Karpas-422 (cell line): ENCODE measurements at regions not wholly inside any gene's neighbourhood (a gene's known extent, or its start where the extent isn't known, plus 50 kb on each side); places are given as distances from the start of the nearest gene placed in this dataset.

Source experiments
- DNase-seq: peaks from one replicate; pipeline ENCODE4 v3.0.0-alpha.2; 2015
- H2AFZ ChIP-seq: fragments of 200-600 bp; sonication (generic); 2 replicates; pipeline ENCODE4 v1.6.1; 2014; ENCODE audit warnings: antibody characterized with exemption, low read length, mixed read lengths
- H3K27ac ChIP-seq: fragments of 200-600 bp; sonication (generic); 2 replicates; pipeline ENCODE4 v1.5.1; 2014; ENCODE audit warnings: mild to moderate bottlenecking, low read length, moderate library complexity
- H3K27me3 ChIP-seq: fragments of 200-600 bp; sonication (generic); 2 replicates; pipeline ENCODE4 v1.6.1; 2014; ENCODE audit warnings: low read length, mixed read lengths
- H3K36me3 ChIP-seq: fragments of 200-600 bp; sonication (generic); 2 replicates; pipeline ENCODE4 v1.6.1; 2014; ENCODE audit warnings: low read length, mixed read lengths; ENCODE audit not compliant: insufficient read depth
- H3K4me1 ChIP-seq: fragments of 200-600 bp; sonication (generic); 2 replicates; pipeline ENCODE4 v1.6.1; 2014; ENCODE audit warnings: mild to moderate bottlenecking, low read length, mixed read lengths
- H3K4me2 ChIP-seq: fragments of 200-600 bp; sonication (generic); 2 replicates; pipeline ENCODE4 v1.6.1; 2014; ENCODE audit warnings: low read length, low read depth, mild to moderate bottlenecking; ENCODE audit not compliant: poor library complexity, severe bottlenecking
- H3K4me3 ChIP-seq: fragments of 200-600 bp; sonication (generic); 2 replicates; pipeline ENCODE4 v1.5.1; 2014; ENCODE audit warnings: mild to moderate bottlenecking, antibody characterized with exemption, low read length, mixed read lengths
- H3K79me2 ChIP-seq: fragments of 200-600 bp; sonication (generic); 2 replicates; pipeline ENCODE4 v1.6.1; 2014; ENCODE audit warnings: mild to moderate bottlenecking, low read length, mixed read lengths
- H3K9ac ChIP-seq: fragments of 200-600 bp; sonication (generic); 2 replicates; pipeline ENCODE4 v1.6.0; 2014; ENCODE audit warnings: low read length
- H3K9me2 ChIP-seq: fragments of 200-600 bp; sonication (generic), shearing (Covaris generic); replicated peaks from 2 replicates; pipeline ENCODE4 v1.6.0; 2014; ENCODE audit warnings: mild to moderate bottlenecking, low read length, moderate library complexity; ENCODE audit not compliant: insufficient read depth
- H3K9me3 ChIP-seq: fragments of 300-700, 200-600 bp; sonication (generic); 2 replicates; pipeline ENCODE4 v1.6.1; 2014; ENCODE audit warnings: low read length, mixed read lengths
- H4K20me1 ChIP-seq: fragments of 200-600 bp; sonication (generic); 2 replicates; pipeline ENCODE4 v1.6.1; 2014; ENCODE audit warnings: mild to moderate bottlenecking, antibody characterized with exemption, low read length, low read depth; ENCODE audit not compliant: insufficient read depth

GRCh38 chr17:77266891-77267341 is 126.1 kb downstream of the SEC14L1 start:
- H3K9me3 ChIP-seq = no peaks in the 10 kb centered on the region
- H3K9ac ChIP-seq = no peak overlapping the region
- H3K9me2 ChIP-seq = no peaks in the 10 kb centered on the region
- no peak overlapping the region for H3K4me3 ChIP-seq
- DNase-seq = peak; percentile 83
- no peaks in the 10 kb centered on the region for H3K36me3 ChIP-seq
- no peak overlapping the region for H3K27ac ChIP-seq
- no peaks in the 10 kb centered on the region for H3K79me2 ChIP-seq
- no peak overlapping the region for H2AFZ ChIP-seq
- H3K4me1 ChIP-seq = no peaks in the 10 kb centered on the region
- H3K4me2 ChIP-seq = no peak overlapping the region
- H3K27me3 ChIP-seq = no peaks in the 10 kb centered on the region
- no peaks in the 10 kb centered on the region for H4K20me1 ChIP-seq

- Histone ChIP-seq H4K20me1 (no peaks in the 10 kb centered on the region), H3K9ac (no peak overlapping the region), H3K9me2 (no peaks in the 10 kb centered on the region), H3K9me3 (no peaks in the 10 kb centered on the region), H3K4me2 (no peak overlapping the region), H3K4me1 (no peaks in the 10 kb centered on the region), H3K4me3 (no peak overlapping the region), H3K27ac (no peak overlapping the region), H3K27me3 (no peaks in the 10 kb centered on the region), H3K79me2 (no peaks in the 10 kb centered on the region), H3K36me3 (no peaks in the 10 kb centered on the region), H2AFZ (no peak overlapping the region)
- DNase-seq = no peak
These were observed 129.2 kb downstream of the SEC14L1 start for GRCh38 chr17:77269696-77270681.

- Histone ChIP-seq H3K27me3 (no peaks in the 10 kb centered on the region), H2AFZ (no peak overlapping the region), H3K9me3 (no peaks in the 10 kb centered on the region), H3K4me2 (no peak overlapping the region), H4K20me1 (no peaks in the 10 kb centered on the region), H3K27ac (no peak overlapping the region), H3K4me3 (no peak overlapping the region), H3K79me2 (no peaks in the 10 kb centered on the region), H3K9ac (no peak overlapping the region), H3K9me2 (no peaks in the 10 kb centered on the region), H3K36me3 (no peaks in the 10 kb centered on the region), H3K4me1 (no peaks in the 10 kb centered on the region)
- no peak for DNase-seq
These were observed 130.6 kb downstream of the SEC14L1 start for GRCh38 chr17:77271411-77271810.

GRCh38 chr17:77273397-77274085 is 132.8 kb downstream of the SEC14L1 start:
- H2AFZ ChIP-seq = no peak overlapping the region
- no peaks in the 10 kb centered on the region for H3K36me3 ChIP-seq
- no peaks in the 10 kb centered on the region for H3K79me2 ChIP-seq
- no peak overlapping the region for H3K9ac ChIP-seq
- no peaks in the 10 kb centered on the region for H3K4me1 ChIP-seq
- no peak overlapping the region for H3K4me2 ChIP-seq
- DNase-seq = no peak
- no peaks in the 10 kb centered on the region for H3K9me2 ChIP-seq
- no peak overlapping the region for H3K27ac ChIP-seq
- H4K20me1 ChIP-seq = no peaks in the 10 kb centered on the region
- no peaks in the 10 kb centered on the region for H3K27me3 ChIP-seq
- no peak overlapping the region for H3K4me3 ChIP-seq
- no peaks in the 10 kb centered on the region for H3K9me3 ChIP-seq

GRCh38 chr17:77274096-77274845 is 133.5 kb downstream of the SEC14L1 start:
- Histone ChIP-seq H3K4me3 (no peak overlapping the region), H2AFZ (no peak overlapping the region), H3K9ac (no peak overlapping the region)

GRCh38 chr17:77279448-77280303 is 138.9 kb downstream of the SEC14L1 start:
- DNase-seq = no peak
- Histone ChIP-seq H3K27ac (no peak overlapping the region), H2AFZ (no peak overlapping the region), H3K9me2 (no peaks in the 10 kb centered on the region), H3K4me3 (no peak overlapping the region), H3K27me3 (no peaks in the 10 kb centered on the region), H3K79me2 (no peaks in the 10 kb centered on the region), H3K4me2 (no peak overlapping the region), H3K36me3 (no peaks in the 10 kb centered on the region), H4K20me1 (0 out of 2 replicates have a peak, but pooled peaks cover 4% of the 10 kb centered on the region), H3K4me1 (no peaks in the 10 kb centered on the region), H3K9me3 (no peaks in the 10 kb centered on the region), H3K9ac (no peak overlapping the region)

More at GRCh38 chr17:77274096-77274845, 133.5 kb downstream of the SEC14L1 start:
- H4K20me1 ChIP-seq = no peaks in the 10 kb centered on the region
- no peak overlapping the region for H3K27ac ChIP-seq
- H3K27me3 ChIP-seq = no peaks in the 10 kb centered on the region
- no peaks in the 10 kb centered on the region for H3K79me2 ChIP-seq
- H3K9me3 ChIP-seq = no peaks in the 10 kb centered on the region
- no peaks in the 10 kb centered on the region for H3K4me1 ChIP-seq
- no peaks in the 10 kb centered on the region for H3K9me2 ChIP-seq
- no peaks in the 10 kb centered on the region for H3K36me3 ChIP-seq
- H3K4me2 ChIP-seq = no peak overlapping the region
- no peak for DNase-seq

- no peaks in the 10 kb centered on the region for H3K79me2 ChIP-seq
- no peaks in the 10 kb centered on the region for H3K9me3 ChIP-seq
- no peak for DNase-seq
- no peaks in the 10 kb centered on the region for H3K27me3 ChIP-seq
- no peaks in the 10 kb centered on the region for H3K36me3 ChIP-seq
- no peak overlapping the region for H3K27ac ChIP-seq
- H4K20me1 ChIP-seq = 0 out of 2 replicates have a peak, but pooled peaks cover 4% of the 10 kb centered on the region
- H3K4me2 ChIP-seq = no peak overlapping the region
- H3K9ac ChIP-seq = no peak overlapping the region
- no peaks in the 10 kb centered on the region for H3K9me2 ChIP-seq
- H3K4me3 ChIP-seq = no peak overlapping the region
- H3K4me1 ChIP-seq = no peaks in the 10 kb centered on the region
- no peak overlapping the region for H2AFZ ChIP-seq
These were observed 139.7 kb downstream of the SEC14L1 start for GRCh38 chr17:77280304-77281121.
